Activated CD8-positive, alpha-beta memory T cell treated with anti-CD3 and anti-CD28 coated beads, Interleukin-2, amount 50 U/mL, for 1 hour (primary cell): ENCODE measurements at regions not wholly inside any gene's neighbourhood (a gene's known extent, or its start where the extent isn't known, plus 50 kb on each side); places are given as distances from the start of the nearest gene placed in this dataset.
"Not testable (repeated sequence)": the region's sequence is repeated elsewhere in the genome, so short reads cannot be mapped to it uniquely, and the experiment has no call there.

Experiments
- DNase-seq: peaks from one replicate; pipeline ENCODE4 v3.0.0-alpha.2; 2020; ENCODE audit errors: extremely low read depth

DNA sequence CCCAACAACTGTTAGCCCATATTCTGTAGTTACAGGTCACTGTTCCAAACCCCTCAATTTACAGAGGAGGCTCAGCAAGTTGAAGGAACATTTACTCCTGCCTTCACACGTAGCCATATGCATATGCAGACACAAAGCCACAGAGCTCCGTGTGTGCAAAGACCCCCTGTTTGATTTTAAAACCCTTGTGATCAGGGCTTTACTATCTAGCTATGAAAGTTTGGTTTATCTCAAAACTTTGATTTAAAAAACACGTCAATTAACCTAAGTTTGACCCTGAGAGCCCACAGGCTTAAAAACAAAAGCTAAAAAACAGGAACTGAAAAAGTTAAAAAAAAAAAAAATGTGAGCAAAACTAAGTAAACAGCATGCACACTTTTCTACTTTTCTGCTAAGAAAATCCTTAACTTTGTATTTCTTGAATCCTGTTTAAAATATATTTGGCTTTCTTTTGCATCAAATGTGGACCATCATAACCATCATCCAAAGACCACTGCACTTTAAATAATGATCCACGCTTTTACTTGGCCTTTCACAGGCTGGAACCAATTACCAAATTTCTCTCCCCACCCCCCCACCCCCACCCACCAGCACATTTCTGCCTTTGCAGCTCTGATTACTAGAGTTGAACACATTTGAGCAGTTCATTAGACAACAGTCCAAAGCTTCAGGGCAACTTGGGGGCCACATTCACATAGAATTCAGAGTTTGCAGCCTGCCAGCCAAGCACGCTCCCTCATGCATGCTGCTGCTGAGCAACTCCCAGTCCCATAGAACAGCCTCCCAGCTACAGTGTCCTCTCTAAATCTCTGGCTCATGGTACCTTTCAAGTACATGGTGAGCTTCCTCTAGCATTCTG, 128.8 kb upstream of the MAP3K1 start:
- DNase-seq = no peak

GRCh38 chr5:56685503-56686217, 129.7 kb upstream of the MAP3K1 start:
- no peak for DNase-seq

- no peak for DNase-seq
Measured at GRCh38 chr5:56684159-56684558, 131.2 kb upstream of the MAP3K1 start.

DNA sequence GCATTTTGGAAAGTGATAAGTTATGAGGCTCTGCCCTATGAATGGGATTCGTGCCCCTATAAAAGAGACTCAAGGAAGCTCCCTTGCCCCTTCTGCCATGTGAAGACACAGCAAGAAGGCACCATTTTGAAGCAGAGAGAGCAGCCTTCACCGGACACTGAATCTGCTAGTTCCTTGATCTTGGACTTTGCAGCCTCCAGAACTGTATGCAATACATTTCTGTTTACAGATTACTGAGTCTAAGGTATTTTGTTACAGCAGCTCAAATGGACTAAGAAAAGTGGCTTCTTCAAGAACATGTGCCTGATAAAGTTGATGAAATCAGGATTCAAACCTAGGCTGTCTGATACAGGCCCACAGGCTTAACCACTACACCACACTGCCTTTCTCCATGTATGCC, 131.6 kb upstream of the MAP3K1 start:
- no peak for DNase-seq

DNA sequence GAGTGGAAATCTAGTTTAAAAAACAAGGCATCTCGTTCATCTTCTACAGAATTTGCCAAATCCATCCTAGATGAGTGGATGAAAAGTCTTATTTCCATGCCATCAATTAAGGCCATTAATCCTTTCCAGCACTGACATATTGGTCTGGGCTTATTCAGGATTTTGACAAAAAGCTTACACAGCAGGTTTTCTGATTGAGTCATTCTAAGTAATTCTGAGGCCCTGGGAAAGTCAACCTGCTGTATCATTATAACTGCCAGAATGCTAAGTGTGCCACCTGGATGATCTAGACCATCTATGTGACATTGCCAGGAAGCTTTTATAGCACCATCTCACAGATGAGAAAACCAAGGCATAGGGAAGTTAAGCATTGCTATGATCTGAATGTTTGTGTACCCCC, 132.1 kb upstream of the MAP3K1 start:
- DNase-seq = no peak

DNA sequence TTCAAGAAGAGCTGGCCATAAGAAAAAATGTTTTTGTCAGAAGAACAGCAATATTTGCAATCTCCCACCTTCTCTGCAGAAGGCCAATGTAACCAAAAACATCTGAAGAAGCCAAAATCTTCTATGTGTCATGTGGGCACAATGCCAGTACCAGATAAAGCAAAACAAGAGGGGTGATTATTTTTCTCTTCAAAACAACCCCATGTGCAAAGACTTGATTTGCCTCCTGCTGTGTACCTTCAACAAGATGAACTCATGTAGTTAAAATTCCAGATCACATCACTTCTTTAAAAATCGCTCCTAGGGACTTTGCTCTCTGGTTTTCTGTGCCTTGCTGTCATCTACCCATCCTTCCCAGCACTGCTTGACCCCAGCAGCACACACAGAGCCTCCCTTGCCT, 134.0 kb upstream of the MAP3K1 start:
- no peak for DNase-seq

GRCh38 chr5:56680731-56681130, 134.6 kb upstream of the MAP3K1 start:
- DNase-seq = no peak

- DNase-seq = no peak
Measured at GRCh38 chr5:56677690-56678305, 137.6 kb upstream of the MAP3K1 start.

DNA sequence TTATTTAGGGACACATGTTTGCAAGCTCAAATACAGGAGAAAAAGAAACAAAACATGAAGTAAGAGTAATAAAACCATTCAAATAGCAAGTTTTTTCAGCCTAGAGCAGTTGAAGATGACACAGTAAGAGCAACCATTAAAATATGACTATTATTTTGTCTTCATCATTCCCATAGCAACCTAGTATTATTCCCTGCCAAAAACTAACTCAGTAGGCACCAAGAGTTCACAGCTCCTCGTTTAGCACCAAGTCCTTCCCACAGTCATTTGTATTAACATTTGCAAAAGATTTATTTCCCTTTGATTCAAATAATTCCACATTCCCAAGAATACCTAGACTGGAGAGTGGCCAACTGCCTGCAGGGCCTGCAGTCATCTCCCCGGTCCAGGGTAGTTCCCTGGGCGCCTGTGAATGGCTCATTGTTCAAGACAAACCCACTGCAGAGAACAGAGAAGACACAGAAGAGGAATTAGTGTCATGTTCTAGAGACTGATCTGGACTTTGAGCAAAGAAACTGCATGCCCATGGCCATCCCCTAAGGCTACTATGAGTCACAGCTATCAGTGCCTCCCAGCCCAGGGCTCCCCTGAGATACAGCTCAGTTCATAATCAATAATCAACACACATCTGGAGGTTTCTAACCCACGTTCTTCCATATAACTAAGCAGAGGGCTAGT, 139.1 kb upstream of the MAP3K1 start:
- DNase-seq = no peak

DNA sequence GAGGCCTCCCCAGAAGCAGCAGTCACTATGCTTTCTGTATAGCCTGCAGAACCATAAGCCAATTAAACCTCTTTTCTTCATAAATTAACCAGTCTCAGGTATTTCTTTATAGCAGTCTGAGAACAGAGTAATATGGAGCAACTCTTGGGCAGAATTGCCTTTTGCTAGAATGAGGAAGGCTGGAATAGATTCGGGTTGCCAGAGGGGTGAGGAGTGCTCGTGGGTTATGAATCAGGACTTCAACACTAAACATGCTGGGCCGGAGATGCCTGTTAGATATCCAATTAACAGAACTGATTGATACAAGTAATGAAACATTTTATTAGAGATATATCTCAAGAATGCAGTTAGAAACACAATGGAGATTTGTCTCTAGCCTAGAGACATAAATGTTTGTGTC, 140.9 kb upstream of the MAP3K1 start:
- no peak for DNase-seq

DNA sequence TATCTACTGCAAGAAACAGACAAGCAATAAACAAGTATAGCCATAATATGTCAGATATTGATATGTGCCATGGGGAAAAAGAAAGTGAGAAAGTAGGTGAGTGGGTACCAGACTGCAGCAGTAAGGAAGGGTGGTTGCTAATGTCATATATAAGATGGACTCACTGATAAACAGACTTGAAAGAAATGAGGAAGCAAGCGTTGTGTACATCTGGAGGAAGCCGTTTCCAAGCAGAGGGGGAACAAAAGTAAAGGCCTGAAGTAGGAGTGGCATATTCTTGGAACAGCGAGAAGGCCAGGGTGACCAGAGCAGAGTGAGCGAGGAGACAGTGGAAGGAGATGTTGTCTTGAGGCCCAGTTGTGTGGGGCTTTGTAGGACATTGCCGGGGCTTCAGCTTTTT, 142.2 kb upstream of the MAP3K1 start:
- no peak for DNase-seq

GRCh38 chr5:56671571-56671970, 143.8 kb upstream of the MAP3K1 start:
- DNase-seq = no peak

- DNase-seq = no peak
Measured at GRCh38 chr5:56670916-56671315, 144.4 kb upstream of the MAP3K1 start.

- DNase-seq = no peak
Measured at GRCh38 chr5:56669534-56670483, 145.5 kb upstream of the MAP3K1 start.

DNA sequence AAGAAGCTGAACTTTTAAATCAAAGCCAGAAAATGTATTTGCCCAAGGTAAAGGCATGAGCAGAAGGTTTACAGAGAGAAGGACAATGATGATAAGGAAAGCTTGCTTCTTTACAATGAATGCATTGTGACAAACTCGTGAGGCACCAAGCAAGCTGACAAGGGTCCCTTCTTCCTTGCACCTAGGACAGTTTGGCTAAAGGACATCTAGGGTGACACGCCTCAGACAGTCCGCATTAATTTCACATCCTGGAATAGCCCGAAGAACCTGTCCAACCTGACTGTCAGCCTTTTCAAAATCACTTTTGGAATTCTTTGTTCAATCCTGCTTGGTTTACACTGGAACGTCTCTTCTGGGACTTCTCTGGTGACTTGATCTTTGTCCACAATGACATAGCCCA, 146.4 kb upstream of the MAP3K1 start:
- no peak for DNase-seq

DNA sequence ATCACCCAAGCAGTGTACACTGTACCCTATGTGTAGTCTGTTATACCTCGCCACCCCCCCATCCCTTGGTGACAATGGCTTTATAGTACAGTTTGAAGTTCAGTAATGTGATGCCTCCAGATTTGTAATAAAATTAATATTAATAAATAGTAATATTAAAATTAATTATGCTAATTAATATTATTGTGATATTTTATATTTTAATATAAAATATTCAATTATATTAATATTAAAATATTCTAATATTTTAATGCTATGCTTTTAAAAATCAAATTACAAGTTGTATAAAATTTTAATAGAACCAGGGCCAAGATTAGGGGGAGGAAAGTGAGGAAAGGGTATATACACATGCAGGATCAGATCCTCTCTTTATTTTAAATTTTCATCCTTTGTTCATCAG, 147.7 kb upstream of the MAP3K1 start:
- no peak for DNase-seq

- no peak for DNase-seq
Measured at GRCh38 chr5:56666901-56667300, 148.4 kb upstream of the MAP3K1 start.

DNA sequence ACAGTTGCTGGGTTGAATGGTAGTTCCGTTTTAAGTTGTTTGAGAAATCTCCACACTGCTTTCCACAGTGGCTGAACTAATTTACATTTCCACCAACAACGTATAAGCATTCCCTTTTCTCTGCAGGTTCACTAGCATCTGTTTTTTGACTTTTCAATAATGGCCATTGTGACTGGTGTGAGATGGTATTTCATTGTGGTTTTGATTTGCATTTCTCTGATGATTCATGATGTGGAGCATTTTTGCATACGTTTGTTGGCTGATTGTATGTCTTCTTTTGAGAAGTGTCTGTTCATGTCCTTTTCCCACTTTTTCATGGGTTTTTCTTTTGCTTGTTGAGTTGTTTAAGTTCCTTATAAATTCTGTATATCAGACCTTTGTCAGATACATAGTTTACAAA, 150.2 kb upstream of the MAP3K1 start:
- DNase-seq = not testable (repeated sequence)

DNA sequence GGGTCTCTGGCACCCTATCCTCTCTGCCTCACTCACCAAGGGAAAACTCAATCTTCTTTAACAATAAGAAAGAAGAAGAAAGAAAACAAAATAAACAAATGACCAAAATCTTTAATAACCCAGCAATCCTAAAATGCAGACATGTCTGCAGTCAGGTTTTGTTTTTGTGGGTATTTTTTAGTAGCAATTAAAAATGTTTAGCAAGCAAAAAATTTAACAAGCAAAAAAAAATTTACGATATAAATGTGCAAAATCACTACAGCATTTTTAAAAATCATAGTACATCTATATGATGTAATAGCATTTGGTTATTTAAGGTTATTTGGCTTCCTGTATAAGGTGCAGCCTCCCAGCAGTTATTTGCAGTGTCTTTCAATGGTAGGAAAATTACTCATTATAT, 151.3 kb upstream of the MAP3K1 start:
- DNase-seq = no peak

GRCh38 chr5:56663523-56663922, 151.8 kb upstream of the MAP3K1 start:
- DNase-seq = no peak

DNA sequence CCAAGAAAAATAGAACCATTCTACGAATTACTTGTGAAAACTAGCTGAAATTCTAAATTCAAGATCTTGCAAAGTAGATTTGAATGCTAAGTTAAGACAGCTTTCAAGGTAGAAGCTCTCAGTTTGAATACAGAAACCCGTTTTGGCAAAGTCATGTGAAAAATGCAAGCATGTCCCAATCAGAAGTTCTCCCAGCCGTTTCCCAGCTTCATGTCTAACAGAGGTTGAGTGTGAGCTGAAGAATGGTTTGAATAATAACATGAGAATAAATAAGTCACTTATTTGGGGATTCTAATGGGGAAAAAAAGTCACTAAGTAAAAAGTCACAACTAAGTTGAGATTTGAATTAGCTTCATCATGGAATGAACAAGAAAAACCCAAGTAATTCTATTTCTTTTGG, 152.5 kb upstream of the MAP3K1 start:
- no peak for DNase-seq
